Parathyroid adenoma (tissue), 2 donors: ENCODE measurements at regions not wholly inside any gene's neighbourhood (a gene's known extent, or its start where the extent isn't known, plus 50 kb on each side); places are given as distances from the start of the nearest gene placed in this dataset.

Experiments used
- H2AFZ ChIP-seq: fragments of 300-600 bp; sonication (generic); one replicate; pipeline ENCODE4 v1.7.0; 2017; ENCODE audit warnings: antibody characterized with exemption, mild to moderate bottlenecking
- H3K27ac ChIP-seq: fragments of 300-600 bp; sonication (generic); one replicate; pipeline ENCODE4 v1.7.0; 2017
- H3K27me3 ChIP-seq: fragments of 300-600 bp; sonication (generic); one replicate; pipeline ENCODE4 v1.7.0; 2017; ENCODE audit warnings: low read length; ENCODE audit not compliant: control insufficient read depth, insufficient read depth
- H3K36me3 ChIP-seq: fragments of 300-600 bp; sonication (generic); one replicate; pipeline ENCODE4 v1.7.0; 2017; ENCODE audit warnings: low read length; ENCODE audit not compliant: control insufficient read depth, insufficient read depth
- H3K4me1 ChIP-seq: fragments of 300-600 bp; sonication (generic); one replicate; pipeline ENCODE4 v1.7.0; 2017; ENCODE audit warnings: control low read depth
- H3K4me2 ChIP-seq: fragments of 300-600 bp; sonication (generic); one replicate; pipeline ENCODE4 v1.7.0; 2017; ENCODE audit warnings: low read length
- H3K4me3 ChIP-seq: fragments of 300-600 bp; sonication (generic); one replicate; pipeline ENCODE4 v1.7.0; 2017; ENCODE audit warnings: low read depth, low read length
- H3K79me2 ChIP-seq: fragments of 300-600 bp; sonication (generic); one replicate; pipeline ENCODE4 v1.7.0; 2017; ENCODE audit warnings: control low read depth
- H3K9ac ChIP-seq: fragments of 300-600 bp; sonication (generic); one replicate; pipeline ENCODE4 v1.7.0; 2017; ENCODE audit warnings: mild to moderate bottlenecking
- H3K9me3 ChIP-seq: fragments of 300-600 bp; sonication (generic); one replicate; pipeline ENCODE4 v1.7.0; 2017; ENCODE audit warnings: low read length; ENCODE audit not compliant: control insufficient read depth
- CTCF ChIP-seq: fragments of 300-600 bp; sonication (generic); IDR thresholded peaks from one replicate; pipeline ENCODE4 v1.7.0; 2017; ENCODE audit warnings: antibody characterized with exemption, mild to moderate bottlenecking
- donor health status: primary hyperparathyroidism.

GRCh38 chr4:53712408-53713020 is 121.2 kb upstream of the LNX1 start:
- Histone ChIP-seq H3K27me3 (no peaks in the 10 kb centered on the region), H3K9me3 (no peaks in the 10 kb centered on the region), H3K4me1 (no peaks in the 10 kb centered on the region), H3K4me2 (no peak overlapping the region), H2AFZ (no peak overlapping the region), H3K79me2 (no peaks in the 10 kb centered on the region), H3K4me3 (no peak overlapping the region), H3K9ac (no peak overlapping the region), H3K36me3 (no peaks in the 10 kb centered on the region), H3K27ac (no peak overlapping the region)
- no peak for TF ChIP-seq CTCF

DNA sequence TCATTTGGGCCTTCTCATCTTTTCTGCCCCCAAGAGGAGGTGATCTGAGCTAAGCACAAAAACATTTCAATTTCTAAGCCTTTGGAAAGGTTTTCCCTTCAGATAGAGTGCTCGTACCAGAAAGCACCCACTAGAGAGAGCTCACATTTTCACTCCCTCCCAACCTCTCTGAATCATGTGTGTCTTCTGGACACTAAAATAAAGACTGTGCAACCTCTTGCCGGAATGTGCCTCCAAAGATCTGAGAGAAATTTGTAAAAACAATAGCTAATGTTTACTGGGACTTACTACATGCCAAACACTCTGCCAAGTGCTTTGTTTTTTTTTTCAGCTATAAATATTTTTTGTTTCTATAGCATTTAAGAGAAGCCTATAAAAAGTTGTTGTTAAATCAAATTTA is 120.6 kb upstream of the LNX1 start:
- no peak for TF ChIP-seq CTCF
- Histone ChIP-seq H3K27ac (no peak overlapping the region), H3K4me3 (no peak overlapping the region), H3K4me2 (no peak overlapping the region), H3K4me1 (no peaks in the 10 kb centered on the region), H3K36me3 (no peaks in the 10 kb centered on the region), H3K79me2 (no peaks in the 10 kb centered on the region), H2AFZ (no peak overlapping the region), H3K27me3 (no peaks in the 10 kb centered on the region), H3K9me3 (no peaks in the 10 kb centered on the region), H3K9ac (no peak overlapping the region)

DNA sequence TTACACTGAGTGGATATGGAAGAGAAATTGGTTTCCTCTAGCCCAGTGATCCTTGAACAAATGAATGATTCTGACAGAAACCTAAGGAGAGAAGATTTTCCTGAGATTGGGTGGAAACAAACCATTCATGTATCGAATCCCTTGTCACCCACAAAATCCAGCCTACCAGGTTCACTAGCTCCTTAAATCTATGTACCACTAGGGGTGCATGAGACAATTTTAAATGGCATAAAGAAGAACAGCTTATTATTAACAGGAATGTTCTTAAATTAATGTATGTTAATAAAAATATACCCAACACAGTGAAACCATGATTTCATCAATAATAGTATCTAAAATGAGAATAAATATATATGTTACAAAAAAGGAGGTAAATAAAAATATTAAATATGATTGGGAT is 118.4 kb upstream of the LNX1 start:
- Histone ChIP-seq H3K27me3 (no peaks in the 10 kb centered on the region), H3K4me3 (no peak overlapping the region), H3K9me3 (no peaks in the 10 kb centered on the region), H3K27ac (no peak overlapping the region), H2AFZ (no peak overlapping the region), H3K4me1 (no peaks in the 10 kb centered on the region), H3K79me2 (no peaks in the 10 kb centered on the region), H3K36me3 (no peaks in the 10 kb centered on the region), H3K4me2 (no peak overlapping the region), H3K9ac (no peak overlapping the region)
- TF ChIP-seq CTCF: no peak

GRCh38 chr4:53707491-53707890 is 116.2 kb upstream of the LNX1 start:
- Histone ChIP-seq H3K36me3 (no peaks in the 10 kb centered on the region), H3K79me2 (no peaks in the 10 kb centered on the region), H3K4me3 (no peak overlapping the region), H3K9me3 (no peaks in the 10 kb centered on the region), H3K4me1 (no peaks in the 10 kb centered on the region), H3K27ac (no peak overlapping the region), H3K27me3 (no peaks in the 10 kb centered on the region), H3K4me2 (no peak overlapping the region), H3K9ac (no peak overlapping the region), H2AFZ (no peak overlapping the region)
- TF ChIP-seq CTCF: no peak

GRCh38 chr4:53706422-53707032 is 115.2 kb upstream of the LNX1 start:
- Histone ChIP-seq H3K79me2 (no peaks in the 10 kb centered on the region), H3K4me3 (no peak overlapping the region), H2AFZ (no peak overlapping the region), H3K36me3 (no peaks in the 10 kb centered on the region), H3K27ac (no peak overlapping the region), H3K27me3 (no peaks in the 10 kb centered on the region), H3K9ac (no peak overlapping the region), H3K4me2 (no peak overlapping the region), H3K4me1 (no peaks in the 10 kb centered on the region), H3K9me3 (no peaks in the 10 kb centered on the region)
- TF ChIP-seq CTCF: peak; percentile 39
